Dedifferentiated amniotic fluid mesenchymal stem cell (primary cell): ENCODE measurements at regions not wholly inside any gene's neighbourhood (a gene's known extent, or its start where the extent isn't known, plus 50 kb on each side); places are given as distances from the start of the nearest gene placed in this dataset.

ENCODE experiments used
- DNase-seq: peaks from one replicate; pipeline ENCODE4 v3.0.0-alpha.2; 2016; ENCODE audit errors: extremely low spot score

DNA sequence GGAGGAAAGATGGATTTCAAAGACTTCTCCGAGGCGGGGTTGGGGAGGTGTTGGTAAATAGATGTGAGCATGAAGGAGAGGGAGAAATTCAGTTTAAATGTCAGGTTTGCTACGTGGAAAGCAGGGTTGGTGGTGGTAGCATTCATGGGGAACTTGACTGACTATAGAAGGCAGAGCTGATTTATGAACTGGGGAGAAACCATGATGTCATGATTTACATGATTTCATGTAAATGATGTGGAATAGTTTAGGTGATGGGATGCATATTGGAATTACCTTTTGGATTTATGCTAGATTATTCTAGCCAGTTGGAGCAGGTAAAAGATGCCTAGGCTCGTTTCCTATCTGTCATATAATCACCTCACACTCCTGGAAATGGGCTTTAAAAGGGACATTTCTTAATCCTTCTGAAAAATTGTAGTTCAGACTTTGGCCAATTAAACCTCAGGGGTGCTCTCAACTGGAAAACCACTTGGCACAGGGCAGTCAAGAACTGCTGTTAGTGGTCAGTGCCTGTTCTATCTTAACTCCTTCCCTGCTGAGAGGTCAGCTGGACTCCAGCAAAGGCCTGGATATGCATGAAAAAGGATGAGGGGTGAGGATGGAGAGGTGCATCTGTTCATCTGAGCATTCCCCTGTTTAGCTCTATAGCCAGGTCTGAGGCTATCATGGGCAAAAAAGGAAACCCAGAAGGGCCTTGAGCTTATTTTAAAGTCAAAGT is 50.1 kb upstream of the BASP1 start:
- DNase-seq = no peak
